Erythroblast (primary cell): ENCODE measurements at regions not wholly inside any gene's neighbourhood (a gene's known extent, or its start where the extent isn't known, plus 50 kb on each side); places are given as distances from the start of the nearest gene placed in this dataset.

Experiments used
- GATA1 ChIP-seq: IDR thresholded peaks from 2 replicates; pipeline ENCODE4 v1.6.1; 2011; ENCODE audit warnings: low read depth, mild to moderate bottlenecking, control low read depth, low read length, moderate library complexity
- POLR2A ChIP-seq: IDR thresholded peaks from 2 replicates; pipeline ENCODE4 v1.6.1; 2011; ENCODE audit warnings: mild to moderate bottlenecking, low read length

DNA sequence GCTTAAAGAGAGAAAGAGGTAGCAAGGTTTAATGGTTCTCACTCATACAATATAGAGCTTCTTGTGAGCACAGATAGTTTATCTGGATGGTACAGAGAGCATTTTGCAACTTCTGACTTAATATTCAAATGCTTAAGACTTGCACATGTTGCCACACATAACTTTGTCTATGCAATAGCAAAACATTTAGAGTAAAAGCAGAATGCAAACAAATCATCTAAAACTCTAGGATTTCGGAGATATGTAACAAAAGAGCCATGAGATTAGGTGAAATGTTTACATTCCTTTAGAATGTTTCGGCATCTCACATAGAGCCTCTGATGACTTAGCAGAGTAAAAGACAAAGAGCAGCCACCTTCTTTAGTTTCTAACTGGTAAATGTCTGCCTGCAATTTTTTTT, 717.1 kb upstream of the LRRN3 start:
- TF ChIP-seq POLR2A (no peak), GATA1 (no peak)
